ENCODE measurements at regions not wholly inside any gene's neighbourhood (a gene's known extent, or its start where the extent isn't known, plus 50 kb on each side); places are given as distances from the start of the nearest gene placed in this dataset.

- no peak for FAIRE-seq
- DNase-seq (ENCODE audit: insufficient read length, low spot score) = no peak
- TF ChIP-seq POLR2A (IDR thresholded peaks at IDR 0.05; ENCODE audit: low read depth, low read length) = no peak
These were observed 84.7 kb upstream of the PELI1 start for GRCh38 chr2:64228918-64229317.

DNA sequence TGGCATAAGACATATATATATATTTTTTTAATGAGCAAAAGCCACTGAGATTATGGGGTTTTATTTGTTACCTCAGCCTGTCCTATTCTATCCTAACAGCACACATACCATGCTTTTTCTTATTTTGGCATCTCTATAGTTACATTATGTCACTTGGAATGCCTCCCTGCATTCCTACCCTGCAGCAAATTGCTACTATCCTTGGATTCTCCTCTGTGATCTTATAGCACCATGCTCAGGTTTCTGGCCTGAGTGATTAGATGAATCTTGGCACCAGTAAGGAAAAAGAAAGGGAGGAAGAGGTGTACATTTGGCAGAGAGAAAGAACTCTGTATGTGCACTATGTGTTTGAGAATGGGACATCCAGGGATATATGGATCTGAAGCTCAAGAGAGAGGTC is 86.3 kb upstream of the PELI1 start:
- no peak for DNase-seq (ENCODE audit: insufficient read length, low spot score)
- TF ChIP-seq POLR2A (IDR thresholded peaks at IDR 0.05; ENCODE audit: low read depth, low read length) = no peak
- no peak for FAIRE-seq

GRCh38 chr2:64232266-64232665 is 88.0 kb upstream of the PELI1 start:
- no peak for DNase-seq (ENCODE audit: insufficient read length, low spot score)
- no peak for TF ChIP-seq POLR2A (IDR thresholded peaks at IDR 0.05; ENCODE audit: low read depth, low read length)
- FAIRE-seq = no peak

- no peak for DNase-seq (ENCODE audit: insufficient read length, low spot score)
- no peak for FAIRE-seq
- TF ChIP-seq POLR2A (IDR thresholded peaks at IDR 0.05; ENCODE audit: low read depth, low read length) = no peak
These were observed 89.2 kb upstream of the PELI1 start for GRCh38 chr2:64233376-64233922.

DNA sequence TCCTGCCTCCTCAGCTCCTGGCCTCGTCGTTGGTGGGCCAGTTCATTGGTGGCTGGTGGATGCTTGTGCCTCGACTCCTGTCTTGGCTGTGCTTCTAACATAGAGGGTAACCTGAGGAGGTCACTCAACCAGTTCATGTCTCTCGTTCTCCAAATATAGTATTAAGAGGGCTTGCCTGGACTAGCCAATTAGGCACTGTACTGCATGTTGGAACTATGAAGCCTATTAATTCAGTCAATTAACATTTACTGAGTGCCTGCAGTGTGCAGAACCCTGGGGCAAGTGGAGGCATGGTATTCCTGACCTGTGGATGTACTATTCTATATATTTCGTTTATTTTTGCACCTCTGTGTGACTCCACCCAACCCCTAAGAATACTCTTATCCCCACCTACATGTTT is 89.9 kb upstream of the PELI1 start:
- no peak for FAIRE-seq
- TF ChIP-seq POLR2A (IDR thresholded peaks at IDR 0.05; ENCODE audit: low read depth, low read length) = no peak
- DNase-seq (ENCODE audit: insufficient read length, low spot score) = no peak

DNA sequence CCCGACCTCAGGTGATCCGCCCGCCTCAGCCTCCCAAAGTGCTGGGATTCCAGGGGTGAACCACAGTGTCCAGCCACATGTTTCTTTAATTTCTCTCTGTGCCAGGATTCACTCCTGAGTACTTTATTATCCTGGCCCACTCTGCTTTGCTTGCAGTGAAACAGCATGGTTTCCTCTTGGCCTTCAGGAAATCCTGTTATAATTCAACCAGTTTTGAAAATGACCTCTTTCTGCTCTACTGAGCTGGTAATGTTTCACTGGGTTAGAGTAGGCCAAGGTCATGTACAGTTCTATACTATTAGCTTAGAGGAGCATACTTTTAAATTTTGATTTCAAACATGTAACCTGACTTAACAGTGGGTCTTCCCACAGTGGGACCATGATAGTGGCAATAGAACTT is 90.6 kb upstream of the PELI1 start:
- TF ChIP-seq POLR2A (IDR thresholded peaks at IDR 0.05; ENCODE audit: low read depth, low read length) = no peak
- DNase-seq (ENCODE audit: insufficient read length, low spot score) (no peak), FAIRE-seq (no peak)

DNA sequence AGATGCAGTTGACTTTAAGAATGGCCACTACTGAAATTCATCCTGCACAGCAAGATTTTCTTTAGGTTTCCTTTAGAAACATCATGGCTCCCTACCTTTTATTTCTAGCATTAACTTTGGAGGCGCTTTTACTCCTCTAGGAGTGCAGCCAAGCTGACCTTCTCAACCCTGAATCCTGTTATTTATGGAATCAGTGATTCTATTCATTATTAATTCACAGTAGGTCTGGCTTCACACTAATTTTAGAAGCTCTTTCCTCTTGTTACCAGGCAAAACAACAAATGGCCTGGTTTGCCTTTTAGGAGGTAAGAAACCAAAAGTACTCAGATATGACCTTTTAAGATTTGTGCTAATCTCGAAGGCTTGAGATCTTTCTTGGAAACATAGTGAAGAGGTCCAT is 93.0 kb upstream of the PELI1 start:
- FAIRE-seq = no peak
- no peak for TF ChIP-seq POLR2A (IDR thresholded peaks at IDR 0.05; ENCODE audit: low read depth, low read length)
- DNase-seq (ENCODE audit: insufficient read length, low spot score) = no peak

DNA sequence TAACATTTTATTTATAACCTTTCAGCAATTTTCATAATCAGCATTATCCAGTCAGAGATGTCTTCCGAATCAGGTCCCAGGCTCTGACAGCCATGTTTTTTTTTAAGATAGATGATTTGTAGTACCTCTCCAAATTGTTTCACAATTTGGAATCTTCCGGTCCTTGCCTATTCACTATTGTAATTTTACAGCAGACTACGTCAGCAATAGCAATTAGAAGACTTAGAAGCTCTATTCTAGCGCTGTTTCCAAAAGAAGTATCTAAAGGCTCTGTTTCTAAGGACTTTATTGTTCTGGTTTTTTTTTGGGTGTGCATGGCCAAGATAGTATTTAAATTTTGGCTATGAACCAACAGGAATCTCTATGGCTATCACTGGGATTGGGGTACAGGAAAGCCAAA is 94.6 kb upstream of the PELI1 start:
- FAIRE-seq (no peak), DNase-seq (ENCODE audit: insufficient read length, low spot score) (no peak)
- no peak for TF ChIP-seq POLR2A (IDR thresholded peaks at IDR 0.05; ENCODE audit: low read depth, low read length)

- no peak for TF ChIP-seq POLR2A (IDR thresholded peaks at IDR 0.05; ENCODE audit: low read depth, low read length)
- no peak for DNase-seq (ENCODE audit: insufficient read length, low spot score)
- no peak for FAIRE-seq
These were observed 99.1 kb upstream of the PELI1 start for GRCh38 chr2:64243081-64244036.

- DNase-seq (ENCODE audit: insufficient read length, low spot score) (no peak), FAIRE-seq (no peak)
- TF ChIP-seq POLR2A (IDR thresholded peaks at IDR 0.05; ENCODE audit: low read depth, low read length) = no peak
These were observed 99.8 kb upstream of the PELI1 start for GRCh38 chr2:64244037-64244416.

GRCh38 chr2:64245631-64246030 is 101.4 kb upstream of the PELI1 start:
- TF ChIP-seq POLR2A (IDR thresholded peaks at IDR 0.05; ENCODE audit: low read depth, low read length) = no peak
- FAIRE-seq (no peak), DNase-seq (ENCODE audit: insufficient read length, low spot score) (no peak)

GRCh38 chr2:64246962-64247361 is 102.7 kb upstream of the PELI1 start:
- no peak for TF ChIP-seq POLR2A (IDR thresholded peaks at IDR 0.05; ENCODE audit: low read depth, low read length)
- no peak for FAIRE-seq
- no peak for DNase-seq (ENCODE audit: insufficient read length, low spot score)

DNA sequence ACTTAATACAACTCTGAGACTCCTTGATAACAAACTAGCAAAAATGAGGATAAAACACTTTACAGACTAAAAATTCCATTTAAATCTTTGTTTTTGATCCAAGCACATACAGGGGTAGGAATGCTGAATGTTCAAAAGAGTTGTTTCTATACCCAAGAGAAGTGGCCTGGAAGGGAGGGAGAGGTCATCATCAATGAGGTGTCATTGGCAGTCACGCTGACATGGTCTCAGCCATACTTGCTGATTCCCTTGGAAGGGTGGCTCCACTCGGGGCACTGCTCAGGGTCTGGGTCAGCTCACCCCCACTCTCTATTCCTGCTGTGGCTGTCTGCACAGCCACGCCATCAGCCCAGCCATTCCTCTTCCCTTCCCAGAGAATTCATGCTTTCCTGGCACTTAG is 105.2 kb upstream of the PELI1 start:
- DNase-seq (ENCODE audit: insufficient read length, low spot score) (no peak), FAIRE-seq (no peak)
- no peak for TF ChIP-seq POLR2A (IDR thresholded peaks at IDR 0.05; ENCODE audit: low read depth, low read length)

GRCh38 chr2:64250063-64250462 is 105.8 kb upstream of the PELI1 start:
- DNase-seq (ENCODE audit: insufficient read length, low spot score) = no peak
- no peak for FAIRE-seq
- TF ChIP-seq POLR2A (IDR thresholded peaks at IDR 0.05; ENCODE audit: low read depth, low read length) = no peak
